ENCODE measurements at regions not wholly inside any gene's neighbourhood (a gene's known extent, or its start where the extent isn't known, plus 50 kb on each side); places are given as distances from the start of the nearest gene placed in this dataset.

DNA sequence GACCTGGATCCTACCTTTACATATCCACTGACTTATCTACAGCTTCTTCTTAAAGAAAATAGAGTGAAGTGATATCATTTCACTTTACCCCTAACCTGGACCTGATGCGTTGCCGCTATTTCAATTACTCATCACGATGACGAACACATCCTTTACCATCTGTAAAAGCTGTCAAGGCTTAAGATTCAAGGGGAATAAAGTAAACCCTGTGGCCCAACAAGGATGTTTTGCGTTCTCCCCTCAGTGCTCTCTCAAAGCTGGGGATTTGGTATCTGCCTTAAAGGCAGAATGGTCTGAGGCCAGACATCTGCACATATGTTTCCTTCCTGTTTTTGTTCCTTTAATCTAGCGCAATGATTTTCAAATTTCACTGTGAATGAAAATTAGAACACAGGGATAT, 100.1 kb upstream of the KLF7 start:
- no peak for TF ChIP-seq CTCF (IDR thresholded peaks at IDR 0.05)
- no peak for TF ChIP-seq RCOR1 (IDR thresholded peaks at IDR 0.05; ENCODE audit: low read length)
- no peak for TF ChIP-seq CHD2 (IDR thresholded peaks at IDR 0.05; ENCODE audit: low read length, partially characterized antibody)
- TF ChIP-seq EP300 (IDR thresholded peaks at IDR 0.05; ENCODE audit: borderline replicate concordance in 1 of 2, low read depth in 1 of 2, low read length in 1 of 2) = no peak
- TF ChIP-seq MAX (IDR thresholded peaks at IDR 0.05; ENCODE audit: low read depth) = no peak
